ENCODE measurements at regions not wholly inside any gene's neighbourhood (a gene's known extent, or its start where the extent isn't known, plus 50 kb on each side); places are given as distances from the start of the nearest gene placed in this dataset.

GRCh38 chr10:70992436-70992835, 104.1 kb upstream of the PCBD1 start:
- TF ChIP-seq CTCF (conservative IDR thresholded peaks at IDR 0.05 in 1 of 2, IDR thresholded peaks at IDR 0.05 in 1 of 2; ENCODE audit: extremely low read depth in 1 of 2, insufficient read depth in 1 of 2, low read depth in 1 of 2, low read length in 2 of 2), result no peak
- TF ChIP-seq EZH2 (IDR thresholded peaks at IDR 0.05; ENCODE audit: borderline replicate concordance, low read length), result no peak
